Large intestine (tissue), 3 donors: ENCODE measurements at regions not wholly inside any gene's neighbourhood (a gene's known extent, or its start where the extent isn't known, plus 50 kb on each side); places are given as distances from the start of the nearest gene placed in this dataset.

Experiments used
- DNase-seq, 2 donors: peaks; one replicate each; pipeline versions ENCODE4 v3.0.0 to v3.0.0-alpha.2; 2013
- H3K27ac ChIP-seq: one replicate; pipeline ENCODE4 v1.5.1; 2013; ENCODE audit warnings: low read length
- H3K27me3 ChIP-seq: 2 replicates; pipeline ENCODE4 v1.6.1; 2013; ENCODE audit warnings: low read length; ENCODE audit not compliant: control insufficient read depth, insufficient read depth
- H3K36me3 ChIP-seq: 2 replicates; pipeline ENCODE4 v1.6.1; 2013; ENCODE audit warnings: low read length; ENCODE audit not compliant: control insufficient read depth, insufficient read depth
- H3K4me1 ChIP-seq: one replicate; pipeline ENCODE4 v1.6.1; 2013; ENCODE audit warnings: low read length; ENCODE audit not compliant: control insufficient read depth, insufficient read depth
- H3K4me3 ChIP-seq: one replicate; pipeline ENCODE4 v1.5.1; 2013; ENCODE audit warnings: low read length
- H3K9me3 ChIP-seq: one replicate; pipeline ENCODE4 v1.6.1; 2013; ENCODE audit warnings: mild to moderate bottlenecking, low read depth, low read length, moderate library complexity; ENCODE audit not compliant: control insufficient read depth
- WGBS: methylation state at CpG from one replicate; pipeline ENCODE4 v1.1.5; 2013; ENCODE audit warnings: low lambda C conversion rate; ENCODE audit not compliant: insufficient coverage; 5-methylcytosine and 5-hydroxymethylcytosine counted together

DNA sequence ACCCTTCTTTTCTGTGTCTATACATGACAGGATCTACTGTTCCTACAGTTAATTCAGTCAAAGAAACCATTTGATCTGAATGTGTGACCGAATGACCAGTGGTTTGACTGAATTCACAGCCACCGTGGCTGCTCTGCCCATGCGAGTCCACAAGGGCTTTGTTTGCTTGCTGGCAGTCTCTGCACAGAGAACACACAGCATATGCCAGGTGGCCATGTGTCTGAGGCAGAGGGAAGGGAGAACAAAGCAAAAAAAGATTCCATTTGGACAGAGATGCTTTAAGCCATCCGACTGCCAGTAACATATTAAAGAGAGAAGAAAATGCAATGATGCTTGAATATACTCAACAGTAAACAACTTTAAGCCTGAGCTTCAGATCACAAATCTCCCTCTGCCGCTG lies 737.8 kb upstream of the CXADR start:
- Histone ChIP-seq H3K36me3 (no peaks in the 10 kb centered on the region), H3K27ac (no peak overlapping the region), H3K4me1 (no peaks in the 10 kb centered on the region), H3K4me3 (no peak overlapping the region), H3K9me3 (no peaks in the 10 kb centered on the region), H3K27me3 (no peaks in the 10 kb centered on the region)
- no peak for DNase-seq
- WGBS = no CpG with 5 or more reads among the region's 5 CpGs

DNA sequence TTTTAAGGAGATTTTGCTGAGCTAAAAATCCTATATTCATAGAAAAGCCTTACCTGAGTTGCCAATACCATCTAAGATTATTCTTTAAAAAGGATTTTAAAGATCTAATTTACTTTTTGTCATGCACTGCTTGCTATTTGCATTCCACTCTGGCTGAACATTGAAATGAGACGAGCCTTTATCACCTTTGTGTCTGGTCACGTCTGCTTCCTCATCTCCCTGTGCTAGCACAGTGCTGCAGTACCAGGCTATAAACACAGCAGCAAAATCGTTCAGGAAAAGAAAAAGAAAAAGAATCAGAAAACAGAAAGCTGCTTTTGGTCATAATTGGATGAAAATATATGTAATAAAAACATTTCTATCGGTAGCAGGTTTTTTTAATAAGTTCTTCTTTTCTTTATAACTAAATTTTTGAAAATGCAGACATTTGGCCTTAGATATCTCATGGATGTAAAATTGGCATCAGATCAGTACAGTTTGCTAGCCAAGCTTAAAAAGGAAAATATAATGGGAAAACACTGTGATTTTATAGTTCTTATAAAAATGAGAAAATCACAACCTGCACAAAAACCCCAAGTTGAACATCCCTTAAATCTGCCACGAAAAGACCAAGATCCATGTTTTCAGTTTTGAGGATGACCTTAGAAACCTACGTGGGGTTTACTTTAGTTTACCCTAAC lies 735.7 kb upstream of the CXADR start:
- 55% methylated on average over 2 of the region's 6 CpGs for WGBS
- H3K4me1 ChIP-seq = no peaks in the 10 kb centered on the region
- H3K36me3 ChIP-seq = no peaks in the 10 kb centered on the region
- DNase-seq = no peak
- no peak overlapping the region for H3K4me3 ChIP-seq
- H3K9me3 ChIP-seq = no peaks in the 10 kb centered on the region
- H3K27me3 ChIP-seq = no peaks in the 10 kb centered on the region
- H3K27ac ChIP-seq = no peak overlapping the region

- H3K9me3 ChIP-seq = no peaks in the 10 kb centered on the region
- no CpG with 5 or more reads among the region's 2 CpGs for WGBS
- H3K4me1 ChIP-seq = no peaks in the 10 kb centered on the region
- no peak overlapping the region for H3K4me3 ChIP-seq
- no peaks in the 10 kb centered on the region for H3K36me3 ChIP-seq
- H3K27ac ChIP-seq = no peak overlapping the region
- no peak for DNase-seq
- no peaks in the 10 kb centered on the region for H3K27me3 ChIP-seq
Measured at GRCh38 chr21:16788584-16788983, 724.3 kb upstream of the CXADR start.

DNA sequence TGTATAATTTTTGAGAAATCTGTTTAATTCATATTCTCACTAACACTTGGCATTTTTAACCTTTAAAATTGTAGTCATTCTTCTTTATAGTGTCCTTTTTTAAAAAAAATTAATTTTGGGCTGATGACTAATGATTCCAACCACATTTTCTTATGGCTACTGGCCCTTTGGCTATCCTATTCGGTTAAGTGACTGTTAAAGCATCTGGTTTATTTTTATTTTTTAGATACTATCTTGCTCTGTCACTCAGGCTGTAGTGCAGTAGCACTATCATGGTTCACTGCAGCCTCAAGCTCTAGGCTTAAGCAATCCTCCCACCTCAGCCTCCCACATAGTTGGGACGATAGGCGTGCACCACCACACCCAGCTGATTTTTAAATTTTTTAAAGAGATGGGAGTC lies 723.2 kb upstream of the CXADR start:
- no peaks in the 10 kb centered on the region for H3K9me3 ChIP-seq
- no peaks in the 10 kb centered on the region for H3K4me1 ChIP-seq
- no peak overlapping the region for H3K27ac ChIP-seq
- no peak overlapping the region for H3K4me3 ChIP-seq
- DNase-seq = no peak
- H3K36me3 ChIP-seq = no peaks in the 10 kb centered on the region
- no peaks in the 10 kb centered on the region for H3K27me3 ChIP-seq
- no CpG with 5 or more reads among the region's 3 CpGs for WGBS

- 83% methylated on average over 3 of the region's 5 CpGs for WGBS
- Histone ChIP-seq H3K4me3 (no peak overlapping the region), H3K36me3 (no peaks in the 10 kb centered on the region), H3K4me1 (no peaks in the 10 kb centered on the region), H3K9me3 (no peaks in the 10 kb centered on the region), H3K27me3 (no peaks in the 10 kb centered on the region), H3K27ac (no peak overlapping the region)
- DNase-seq = no peak
Measured at GRCh38 chr21:16792101-16792500, 720.7 kb upstream of the CXADR start.

DNA sequence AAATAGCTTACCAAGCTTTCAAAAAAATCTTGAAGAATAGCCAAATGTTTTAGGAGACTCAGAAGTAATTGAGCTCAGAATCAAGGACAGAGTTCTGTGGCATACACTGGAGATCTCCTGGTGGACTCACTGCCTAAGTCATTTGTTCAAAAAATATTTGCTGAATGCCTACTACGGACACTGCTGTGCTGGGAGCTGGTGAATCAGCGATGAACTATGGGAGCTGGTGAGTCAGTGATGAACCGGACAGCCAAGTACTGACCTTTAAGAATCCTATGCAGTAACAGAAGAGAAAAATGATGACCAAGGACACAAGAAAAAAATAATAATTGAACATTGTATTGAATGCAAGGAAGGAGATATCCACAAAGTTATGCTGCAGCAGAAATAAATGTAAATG lies 717.9 kb upstream of the CXADR start:
- no peak overlapping the region for H3K4me3 ChIP-seq

GRCh38 chr21:16796776-16797175 lies 716.1 kb upstream of the CXADR start:
- H3K4me3 ChIP-seq = no peak overlapping the region

More for the DNA sequence above, 717.9 kb upstream of the CXADR start:
- no peaks in the 10 kb centered on the region for H3K4me1 ChIP-seq
- WGBS = 100% methylated on average over 1 of the region's 3 CpGs
- no peak for DNase-seq
- no peak overlapping the region for H3K27ac ChIP-seq
- no peaks in the 10 kb centered on the region for H3K27me3 ChIP-seq
- H3K36me3 ChIP-seq = no peaks in the 10 kb centered on the region
- no peaks in the 10 kb centered on the region for H3K9me3 ChIP-seq

GRCh38 chr21:16797540-16797939 lies 715.3 kb upstream of the CXADR start:
- Histone ChIP-seq H3K4me1 (no peaks in the 10 kb centered on the region), H3K27me3 (no peaks in the 10 kb centered on the region), H3K27ac (no peak overlapping the region), H3K4me3 (no peak overlapping the region), H3K9me3 (no peaks in the 10 kb centered on the region), H3K36me3 (no peaks in the 10 kb centered on the region)
- no peak for DNase-seq
- WGBS = 13% methylated on average over 1 of the region's 2 CpGs

More at GRCh38 chr21:16796776-16797175, 716.1 kb upstream of the CXADR start:
- no peaks in the 10 kb centered on the region for H3K9me3 ChIP-seq
- H3K27me3 ChIP-seq = no peaks in the 10 kb centered on the region
- H3K4me1 ChIP-seq = no peaks in the 10 kb centered on the region
- no peak overlapping the region for H3K27ac ChIP-seq
- no peak for DNase-seq
- no peaks in the 10 kb centered on the region for H3K36me3 ChIP-seq

DNA sequence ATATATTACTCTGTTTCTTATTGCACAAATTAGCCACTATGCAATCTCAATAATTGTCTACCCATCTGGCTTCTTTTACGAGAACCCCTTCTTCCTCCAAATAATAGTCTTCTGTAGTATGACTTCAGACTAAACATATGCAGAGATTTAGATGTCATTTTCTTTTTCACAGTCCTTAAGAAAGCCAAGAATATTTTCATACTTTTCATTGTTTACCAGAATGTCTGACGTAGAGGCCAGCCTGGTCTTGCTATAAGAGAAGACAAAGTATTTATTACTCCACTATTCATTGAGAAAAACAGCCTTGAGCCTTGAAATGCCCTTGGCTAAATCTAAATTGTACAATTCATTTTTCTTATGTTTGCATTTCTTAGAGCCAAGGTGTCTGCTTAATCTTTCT lies 714.9 kb upstream of the CXADR start:
- no CpG with 5 or more reads among the region's 2 CpGs for WGBS
- Histone ChIP-seq H3K36me3 (no peaks in the 10 kb centered on the region), H3K9me3 (no peaks in the 10 kb centered on the region), H3K27me3 (no peaks in the 10 kb centered on the region), H3K4me1 (no peaks in the 10 kb centered on the region), H3K27ac (no peak overlapping the region), H3K4me3 (no peak overlapping the region)
- no peak for DNase-seq

GRCh38 chr21:16800536-16801275 lies 712.1 kb upstream of the CXADR start:
- Histone ChIP-seq H3K4me3 (no peak overlapping the region), H3K36me3 (no peaks in the 10 kb centered on the region)
- WGBS = 80% methylated on average over 1 of the region's 3 CpGs

DNA sequence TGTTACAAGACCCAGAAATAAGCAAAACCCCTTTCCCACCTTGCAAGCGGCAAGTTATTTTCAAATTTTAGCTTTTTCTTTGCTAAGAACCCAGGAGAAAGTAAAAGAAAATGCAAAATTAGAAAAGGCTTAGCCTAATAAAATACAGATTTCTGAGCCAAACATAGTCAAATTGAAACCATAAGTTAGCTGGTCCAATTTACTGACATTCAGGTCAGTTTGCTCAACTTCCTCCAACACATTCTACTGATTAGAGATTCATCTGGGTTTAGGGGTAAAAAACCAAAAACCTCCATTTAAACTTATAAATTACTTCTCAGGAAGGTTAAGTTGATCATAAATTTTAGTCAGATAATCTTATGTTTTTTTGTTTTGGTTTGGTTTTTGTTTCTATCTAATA lies 701.8 kb upstream of the CXADR start:
- H3K27me3 ChIP-seq = no peaks in the 10 kb centered on the region
- no peak overlapping the region for H3K27ac ChIP-seq
- H3K36me3 ChIP-seq = no peaks in the 10 kb centered on the region
- DNase-seq = no peak
- H3K9me3 ChIP-seq = no peaks in the 10 kb centered on the region
- no peak overlapping the region for H3K4me3 ChIP-seq
- 100% methylated on average over 1 of the region's 1 CpG for WGBS
- H3K4me1 ChIP-seq = no peaks in the 10 kb centered on the region

More at GRCh38 chr21:16800536-16801275, 712.1 kb upstream of the CXADR start:
- Histone ChIP-seq H3K9me3 (no peaks in the 10 kb centered on the region), H3K27ac (no peak overlapping the region), H3K27me3 (no peaks in the 10 kb centered on the region), H3K4me1 (no peaks in the 10 kb centered on the region)
- no peak for DNase-seq
